T-helper 2 cell treated with Interferon-gamma antibody and Interleukin-4, amounts not matched to agents 100 ng/mL and 5 ng/mL, for 36 hours (primary cell): ENCODE measurements at regions not wholly inside any gene's neighbourhood (a gene's known extent, or its start where the extent isn't known, plus 50 kb on each side); places are given as distances from the start of the nearest gene placed in this dataset.
"Not testable (repeated sequence)": the region's sequence is repeated elsewhere in the genome, so short reads cannot be mapped to it uniquely, and the experiment has no call there.

ENCODE experiments used
- intact Hi-C: fragments of 100-400 bp; cut with micrococcal nuclease; formaldehyde crosslinking; loops from one replicate; pipeline ENCODE4 v1.15.1; 2023

- intact Hi-C loops, result not testable (repeated sequence)
These were observed 93.9 kb upstream of the TRIM24 start for GRCh38 chr7:138366137-138366536.

GRCh38 chr7:138366676-138367075 lies 93.4 kb upstream of the TRIM24 start:
- intact Hi-C loops, result not testable (repeated sequence)

GRCh38 chr7:138369797-138370196 lies 90.3 kb upstream of the TRIM24 start:
- intact Hi-C loops, result no loop called here

GRCh38 chr7:138370956-138371355 lies 89.1 kb upstream of the TRIM24 start:
- intact Hi-C loops, result no loop called here

- intact Hi-C loops, result no loop called here
These were observed 85.9 kb upstream of the TRIM24 start for GRCh38 chr7:138374119-138374693.

DNA sequence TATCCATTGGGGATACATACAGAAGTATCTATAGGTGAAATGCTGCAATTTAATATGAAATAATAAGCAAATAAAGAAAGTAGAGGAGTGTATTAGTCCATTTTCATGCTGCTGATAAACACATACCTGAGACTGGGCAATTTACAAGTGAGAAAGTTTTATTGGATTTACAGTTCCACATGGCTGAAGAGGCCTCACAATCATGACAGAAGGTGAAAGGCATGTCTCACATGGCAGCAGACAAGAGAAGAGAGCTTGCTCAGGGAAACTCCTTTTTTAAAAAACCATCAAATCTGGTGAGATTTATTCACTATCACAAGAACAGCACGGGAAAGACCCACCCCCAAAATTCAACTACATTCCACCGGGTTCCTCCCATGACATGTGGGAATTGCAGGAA lies 82.8 kb upstream of the TRIM24 start:
- intact Hi-C loops, result no loop called here

- intact Hi-C loops, result no loop called here
These were observed 81.1 kb upstream of the TRIM24 start for GRCh38 chr7:138378741-138379559.

- intact Hi-C loops, result no loop called here
These were observed 77.0 kb upstream of the TRIM24 start for GRCh38 chr7:138382862-138383565.

GRCh38 chr7:138386821-138387220 lies 73.2 kb upstream of the TRIM24 start:
- intact Hi-C loops, result no loop called here

DNA sequence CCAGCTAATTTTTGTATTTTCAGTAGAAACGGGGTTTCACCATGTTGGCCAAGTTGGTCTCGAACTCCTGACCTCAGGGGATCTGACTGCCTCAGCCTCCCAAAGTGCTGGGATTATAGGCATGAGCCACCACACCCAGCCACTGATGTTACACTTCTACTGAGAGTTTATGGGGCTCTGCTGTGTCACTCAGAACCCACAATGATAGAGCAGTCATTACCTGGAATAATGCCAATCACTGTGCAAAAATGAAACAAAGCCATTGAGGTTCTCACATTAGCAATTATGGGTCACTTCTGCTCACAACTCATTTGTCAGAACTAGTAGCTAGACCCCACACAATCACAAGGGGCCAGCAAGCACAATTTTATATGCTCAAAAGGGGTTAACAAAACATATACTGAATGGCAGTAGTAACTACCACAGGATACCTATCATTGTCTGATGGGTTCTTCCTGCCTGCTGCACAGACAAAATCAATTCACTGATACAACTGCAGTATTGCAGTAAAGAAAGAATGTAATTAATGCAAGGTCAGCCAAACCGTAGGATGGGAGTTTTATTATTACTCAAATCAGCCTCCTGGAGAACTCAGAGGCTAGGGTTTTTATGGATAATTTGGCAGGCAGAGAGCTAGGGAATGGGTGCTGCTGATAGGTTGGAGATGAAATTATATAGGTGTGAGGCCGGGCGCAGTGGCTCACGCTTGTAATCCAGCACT lies 72.1 kb upstream of the TRIM24 start:
- intact Hi-C loops, result no loop called here

DNA sequence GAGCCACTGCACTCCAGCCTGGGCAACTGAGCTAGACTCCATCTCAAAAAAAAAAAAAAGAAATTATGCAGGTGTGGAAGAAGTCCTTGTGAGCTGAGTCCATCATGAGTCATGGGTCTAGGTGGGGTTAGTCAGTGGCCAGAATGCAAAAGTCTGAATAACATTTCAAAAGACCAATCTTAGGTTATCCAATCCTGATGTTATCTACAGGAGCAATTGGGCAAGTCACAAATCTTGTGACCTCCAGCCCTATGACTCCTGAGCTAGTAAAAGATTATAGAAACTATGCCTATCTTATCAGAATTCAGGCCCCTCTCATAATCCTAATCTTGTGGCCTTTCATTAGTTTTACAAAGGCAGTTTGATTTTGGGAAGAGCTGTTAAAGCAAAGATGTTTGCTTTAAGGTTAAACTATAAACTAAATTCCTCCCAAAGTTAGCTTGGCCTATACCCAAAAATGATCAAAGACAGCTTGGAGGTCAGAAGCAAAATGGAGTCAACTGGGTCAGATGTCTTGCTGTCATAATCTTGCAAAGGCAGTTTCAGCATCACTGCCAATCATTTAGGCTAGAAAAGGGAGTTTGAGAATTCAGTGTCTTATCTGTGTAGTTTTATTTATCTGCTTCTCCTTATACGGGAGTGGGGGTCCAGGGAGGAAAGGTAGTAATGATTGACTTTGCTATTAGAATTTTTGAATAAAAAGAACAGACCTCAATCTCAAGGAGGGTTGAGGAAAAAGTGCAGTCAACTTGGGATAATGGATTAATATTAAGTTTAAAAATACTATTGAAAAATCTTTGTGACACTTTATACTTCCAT lies 71.2 kb upstream of the TRIM24 start:
- intact Hi-C loops, result no loop called here

GRCh38 chr7:138395763-138396162 lies 64.3 kb upstream of the TRIM24 start:
- intact Hi-C loops, result no loop called here

GRCh38 chr7:138396251-138397070 lies 63.6 kb upstream of the TRIM24 start:
- intact Hi-C loops, result no loop called here

DNA sequence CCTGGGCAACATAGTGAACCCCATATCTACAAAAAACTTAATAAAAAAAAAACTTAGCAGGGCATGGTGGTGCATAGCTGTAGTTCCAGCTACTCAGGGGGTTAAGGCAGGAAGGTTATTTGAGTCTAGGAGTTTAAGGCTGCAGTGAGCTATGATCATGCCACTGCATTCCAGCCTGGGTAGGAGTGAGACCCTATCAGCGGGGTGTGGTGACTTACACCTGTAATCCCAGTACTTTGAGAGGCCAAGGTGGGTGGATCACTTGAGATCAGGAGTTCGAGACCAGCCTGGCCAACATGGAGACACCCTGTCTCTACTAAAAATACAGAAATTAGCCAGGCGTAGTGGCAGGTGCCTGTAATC lies 63.0 kb upstream of the TRIM24 start:
- intact Hi-C loops, result not testable (repeated sequence)

DNA sequence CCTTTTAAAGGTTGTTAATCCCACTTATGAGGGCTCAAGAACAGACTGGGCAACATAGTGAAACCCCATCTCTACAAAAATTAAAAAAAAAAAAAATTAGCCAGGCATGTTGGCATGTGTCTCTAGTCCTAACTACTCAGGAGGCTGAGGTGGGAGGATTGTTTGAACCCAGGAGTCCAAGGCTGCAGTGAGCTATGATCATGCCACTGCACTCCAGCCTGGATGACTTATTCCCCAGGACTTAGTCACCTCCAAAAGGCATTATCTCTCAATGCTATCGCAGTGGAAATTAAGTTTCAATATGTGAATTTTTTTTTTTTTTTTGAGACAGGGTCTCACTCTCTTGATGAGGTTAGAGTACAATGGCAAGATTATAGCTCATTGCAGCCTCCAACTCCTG lies 61.2 kb upstream of the TRIM24 start:
- intact Hi-C loops, result no loop called here

DNA sequence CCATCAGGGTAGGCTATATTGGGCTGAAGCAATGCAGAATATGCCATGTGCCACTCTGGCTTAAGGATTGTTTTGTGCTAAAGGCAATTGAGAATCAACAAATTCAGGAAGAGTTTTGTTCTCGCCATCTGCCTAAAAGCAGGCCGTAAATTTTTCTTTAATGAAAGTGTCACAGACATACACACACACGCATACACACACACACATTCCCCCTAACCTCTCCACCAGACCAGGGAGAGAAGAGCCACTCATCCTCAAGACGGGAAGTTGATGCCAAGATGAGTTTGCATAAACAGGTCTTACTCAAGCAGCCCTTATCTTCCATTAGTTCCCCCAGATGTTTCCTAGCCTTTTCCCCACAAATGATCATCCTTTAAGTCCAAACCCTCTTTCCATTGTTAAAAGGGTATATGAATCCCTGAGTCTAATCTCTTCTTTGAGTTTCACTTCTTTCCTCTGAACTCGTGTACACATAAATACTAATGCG lies 59.6 kb upstream of the TRIM24 start:
- intact Hi-C loops, result no loop called here

DNA sequence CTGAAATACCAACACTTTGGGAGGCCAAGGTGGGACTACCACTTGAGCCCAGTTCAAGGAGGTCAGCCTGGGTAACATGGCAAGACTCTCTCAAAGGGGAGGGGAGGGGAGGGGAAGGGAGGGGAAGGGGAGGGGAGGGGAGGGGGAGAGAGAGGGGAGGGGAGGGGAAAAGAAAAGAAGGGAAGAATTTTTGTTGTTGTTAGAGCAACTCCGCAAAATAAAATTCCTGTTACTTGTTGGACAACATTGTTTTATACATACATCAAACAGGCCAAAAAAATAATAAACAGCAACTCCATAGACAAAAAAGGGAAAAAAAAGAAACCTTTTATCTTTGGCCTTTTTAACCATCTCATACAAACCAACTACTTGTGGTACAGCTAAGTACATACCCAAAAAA lies 57.3 kb upstream of the TRIM24 start:
- intact Hi-C loops, result no loop called here

GRCh38 chr7:138405496-138405895 lies 54.6 kb upstream of the TRIM24 start:
- intact Hi-C loops, result no loop called here

- intact Hi-C loops, result no loop called here
These were observed 52.3 kb upstream of the TRIM24 start for GRCh38 chr7:138407792-138408191.
